ENCODE measurements at regions not wholly inside any gene's neighbourhood (a gene's known extent, or its start where the extent isn't known, plus 50 kb on each side); places are given as distances from the start of the nearest gene placed in this dataset.
"Not testable (repeated sequence)": the region's sequence is repeated elsewhere in the genome, so short reads cannot be mapped to it uniquely, and the experiment has no call there.

DNA sequence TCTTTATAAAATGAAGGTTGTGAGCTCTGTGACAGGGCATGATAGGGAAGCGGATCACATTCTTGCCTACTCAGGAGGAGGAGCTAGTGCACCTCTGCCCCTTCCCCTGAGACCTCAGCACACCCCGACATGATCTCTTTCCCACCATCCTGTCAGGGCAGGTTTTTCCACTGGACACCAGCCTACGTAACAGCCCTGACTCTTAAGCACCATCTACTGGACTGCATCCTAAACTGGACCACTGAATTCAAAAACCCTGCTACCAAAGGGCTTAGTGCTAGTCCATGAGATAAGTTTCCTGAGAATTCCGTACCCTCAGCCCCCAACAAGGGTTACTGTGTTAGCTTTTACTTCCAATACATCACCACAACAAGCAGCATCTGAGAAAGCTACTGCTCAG is 68.5 kb upstream of the FCGR1A start:
- not testable (repeated sequence) for TF ChIP-seq POLR2A (IDR thresholded peaks at IDR 0.05)
- TF ChIP-seq, protein P1, sequence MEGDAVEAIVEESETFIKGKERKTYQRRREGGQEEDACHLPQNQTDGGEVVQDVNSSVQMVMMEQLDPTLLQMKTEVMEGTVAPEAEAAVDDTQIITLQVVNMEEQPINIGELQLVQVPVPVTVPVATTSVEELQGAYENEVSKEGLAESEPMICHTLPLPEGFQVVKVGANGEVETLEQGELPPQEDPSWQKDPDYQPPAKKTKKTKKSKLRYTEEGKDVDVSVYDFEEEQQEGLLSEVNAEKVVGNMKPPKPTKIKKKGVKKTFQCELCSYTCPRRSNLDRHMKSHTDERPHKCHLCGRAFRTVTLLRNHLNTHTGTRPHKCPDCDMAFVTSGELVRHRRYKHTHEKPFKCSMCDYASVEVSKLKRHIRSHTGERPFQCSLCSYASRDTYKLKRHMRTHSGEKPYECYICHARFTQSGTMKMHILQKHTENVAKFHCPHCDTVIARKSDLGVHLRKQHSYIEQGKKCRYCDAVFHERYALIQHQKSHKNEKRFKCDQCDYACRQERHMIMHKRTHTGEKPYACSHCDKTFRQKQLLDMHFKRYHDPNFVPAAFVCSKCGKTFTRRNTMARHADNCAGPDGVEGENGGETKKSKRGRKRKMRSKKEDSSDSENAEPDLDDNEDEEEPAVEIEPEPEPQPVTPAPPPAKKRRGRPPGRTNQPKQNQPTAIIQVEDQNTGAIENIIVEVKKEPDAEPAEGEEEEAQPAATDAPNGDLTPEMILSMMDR (IDR thresholded peaks at IDR 0.05), result not testable (repeated sequence)

Data from adrenal gland (tissue), 5 donors.